NCI-H2107 (cell line): ENCODE measurements at regions not wholly inside any gene's neighbourhood (a gene's known extent, or its start where the extent isn't known, plus 50 kb on each side); places are given as distances from the start of the nearest gene placed in this dataset.

Experiments used
- DNase-seq: peaks from one replicate; lab custom pipeline; 2025; lab: John Stamatoyannopoulos, UW

DNA sequence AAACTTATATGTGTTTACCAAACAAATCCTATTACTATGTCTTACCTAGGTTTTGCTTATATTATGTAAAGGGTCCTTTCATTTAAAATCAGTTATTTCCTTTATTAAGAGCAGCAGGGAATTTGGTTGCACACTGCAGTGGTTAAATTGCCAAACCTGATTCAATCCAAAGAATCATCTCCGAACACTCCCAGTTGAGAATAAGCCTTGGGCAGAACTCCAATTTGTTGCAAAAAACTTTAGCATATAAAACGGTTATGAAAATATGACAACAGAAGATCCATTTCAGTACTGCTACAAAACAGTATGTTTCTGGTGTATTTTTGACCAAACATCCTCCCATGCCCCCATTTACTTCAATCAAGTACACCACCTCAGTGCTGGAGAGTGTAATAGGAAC, 587.0 kb upstream of the GRAMD2B start:
- no peak for DNase-seq

DNA sequence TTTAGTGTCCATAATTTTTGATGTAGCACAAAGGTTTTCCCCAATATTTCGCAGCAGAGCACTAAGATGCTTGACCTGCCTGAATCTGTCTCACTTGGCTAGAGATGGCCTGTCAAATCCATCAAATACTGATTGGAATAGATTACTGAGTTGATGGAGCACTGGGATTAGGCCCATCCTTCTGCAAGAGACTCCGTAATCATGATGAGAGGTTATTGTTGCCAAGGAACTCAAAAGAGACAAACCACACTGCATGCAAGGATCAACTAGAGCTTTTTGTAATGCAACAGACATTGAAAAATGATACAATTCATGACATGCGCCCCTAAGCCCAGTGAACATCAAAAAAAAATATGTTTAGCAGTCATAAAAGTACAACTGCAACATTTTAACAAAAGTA, 585.3 kb upstream of the GRAMD2B start:
- DNase-seq: no peak

DNA sequence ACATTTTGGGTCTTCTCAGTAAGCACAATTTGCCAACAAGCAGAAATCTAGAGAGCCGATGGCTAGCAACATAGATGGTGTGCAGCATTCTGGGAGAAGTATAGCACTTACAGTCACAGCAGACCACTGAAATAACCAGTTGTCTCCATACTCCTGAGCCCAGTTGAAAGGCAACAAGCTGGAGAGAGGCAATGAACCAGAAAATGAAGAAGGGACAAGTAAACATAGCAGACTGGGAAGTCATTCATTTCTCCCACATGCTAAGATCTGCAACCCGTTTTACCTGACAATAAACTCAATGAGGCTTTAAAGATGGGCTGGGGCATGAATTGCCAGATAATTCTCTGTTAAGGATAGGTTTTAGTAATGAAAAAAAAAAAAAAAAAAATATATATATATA, 575.6 kb upstream of the GRAMD2B start:
- no peak for DNase-seq

DNA sequence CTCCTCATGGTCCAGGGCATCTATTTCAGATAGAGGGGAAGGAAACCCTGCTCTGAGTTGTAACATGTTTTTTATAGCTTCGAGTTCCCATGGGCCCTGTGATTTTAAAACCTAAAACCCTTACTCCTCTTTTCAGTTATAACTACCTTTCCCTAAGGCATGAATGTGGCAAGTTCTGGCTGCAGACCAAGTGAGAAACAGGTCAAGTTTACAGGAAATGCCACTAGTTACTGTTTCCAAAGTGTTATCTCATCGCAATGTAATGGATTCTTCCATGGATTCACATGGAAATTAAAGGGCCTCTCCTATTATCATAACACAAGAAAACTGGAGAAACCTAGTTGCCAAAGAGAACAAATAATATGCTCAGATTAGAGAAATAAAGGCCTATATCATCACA, 574.5 kb upstream of the GRAMD2B start:
- no peak for DNase-seq

DNA sequence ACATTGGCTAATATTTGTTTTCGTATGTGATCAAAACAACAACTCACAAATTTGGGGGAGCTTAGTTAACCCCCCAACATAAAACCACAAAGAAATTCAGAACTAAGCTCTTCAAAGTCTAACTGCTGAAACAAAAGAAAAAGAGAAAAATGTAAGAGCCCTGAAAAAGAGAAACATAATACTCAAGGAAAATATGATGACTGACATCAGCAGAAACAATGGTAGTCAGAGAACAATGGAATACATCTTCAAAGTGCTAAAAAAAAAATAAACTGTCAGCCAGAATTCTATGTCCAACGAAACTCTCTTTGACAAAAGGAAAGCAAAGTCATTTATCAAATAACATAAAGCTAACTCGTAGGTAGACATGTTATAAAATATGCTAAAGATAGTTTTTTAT, 566.3 kb upstream of the GRAMD2B start:
- DNase-seq: no peak

DNA sequence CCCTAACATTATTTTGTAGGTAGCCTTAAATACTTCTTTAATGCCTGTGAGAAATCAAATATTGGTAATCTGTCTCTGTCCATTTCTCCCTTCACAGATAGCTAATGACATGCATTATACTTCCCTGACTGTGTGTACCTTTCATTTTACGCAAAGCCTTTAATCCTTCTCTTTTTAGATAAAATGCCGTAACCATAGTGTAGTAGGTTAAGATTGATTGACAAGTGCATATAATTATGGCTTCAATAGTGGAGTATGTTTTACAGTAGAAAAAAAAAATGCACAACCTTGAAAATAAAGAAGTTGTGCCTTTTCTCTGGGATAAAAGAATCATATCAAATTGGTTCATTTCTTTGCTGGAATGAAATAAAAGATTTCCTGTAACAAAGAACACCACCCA, 559.6 kb upstream of the GRAMD2B start:
- DNase-seq: no peak

DNA sequence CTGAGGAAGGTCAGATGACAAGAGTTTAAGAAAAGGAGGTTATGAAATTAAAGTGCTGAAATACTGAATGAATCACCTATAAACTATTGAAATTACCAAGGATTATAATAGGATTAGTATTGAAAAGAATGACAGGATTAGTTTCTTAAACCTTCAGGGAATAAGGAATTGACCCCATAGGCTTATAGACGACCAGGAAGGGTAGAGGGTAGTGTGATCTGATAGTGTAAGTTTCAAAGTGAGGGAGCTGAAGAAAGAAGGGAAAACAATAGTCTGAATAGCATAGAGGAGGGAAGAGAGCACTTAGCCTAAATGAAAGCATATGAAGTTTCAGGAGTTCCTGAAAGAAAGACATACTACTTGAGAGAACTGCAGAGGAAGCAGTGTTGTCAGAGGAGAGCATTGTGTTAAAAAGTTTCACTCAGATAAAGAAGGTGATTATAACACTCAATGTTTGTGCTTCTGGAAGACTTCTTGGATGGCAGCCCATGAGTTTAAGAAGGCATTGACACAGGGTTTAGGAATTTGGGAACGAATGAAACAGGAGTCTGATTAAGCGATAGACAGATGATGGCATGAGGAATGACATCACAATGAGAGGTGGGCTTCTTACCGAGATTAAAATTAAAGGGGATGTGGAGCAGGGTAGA, 557.9 kb upstream of the GRAMD2B start:
- no peak for DNase-seq

DNA sequence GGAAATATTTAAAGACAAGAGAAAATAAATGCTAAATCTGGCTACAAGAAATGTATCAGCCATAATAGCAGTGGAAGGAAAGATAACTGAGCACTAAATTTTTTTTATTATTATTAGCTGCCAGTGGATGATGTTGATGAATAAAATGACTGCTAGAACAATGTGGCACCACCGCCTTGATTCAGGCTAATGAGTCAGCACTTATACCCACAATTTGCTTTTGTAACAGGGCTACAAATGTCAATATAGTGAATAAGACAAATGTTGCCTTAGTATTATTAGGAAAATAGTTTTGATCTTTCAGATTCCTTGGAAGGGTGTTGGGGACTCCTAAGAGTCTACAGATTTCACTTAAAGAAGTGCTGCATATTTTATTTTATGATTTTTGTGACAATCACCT, 555.2 kb upstream of the GRAMD2B start:
- no peak for DNase-seq

DNA sequence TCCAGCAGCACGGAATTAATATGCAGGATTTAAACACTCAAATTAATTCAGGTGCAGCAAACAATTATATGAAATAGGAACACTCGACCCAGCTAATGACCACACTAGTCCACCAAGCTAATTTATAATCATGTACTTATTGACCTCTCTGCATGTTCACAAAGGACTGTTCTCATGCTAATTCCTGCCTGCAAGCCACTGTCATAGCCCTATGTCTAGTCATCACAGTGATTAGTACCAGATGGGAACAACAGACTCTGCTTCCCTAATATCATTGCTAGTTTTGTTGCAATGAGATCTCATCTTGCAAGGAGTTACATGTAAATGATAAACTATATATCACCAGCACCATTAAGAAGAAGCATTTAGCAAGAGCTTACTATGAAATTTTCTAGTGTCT, 553.0 kb upstream of the GRAMD2B start:
- DNase-seq: no peak

DNA sequence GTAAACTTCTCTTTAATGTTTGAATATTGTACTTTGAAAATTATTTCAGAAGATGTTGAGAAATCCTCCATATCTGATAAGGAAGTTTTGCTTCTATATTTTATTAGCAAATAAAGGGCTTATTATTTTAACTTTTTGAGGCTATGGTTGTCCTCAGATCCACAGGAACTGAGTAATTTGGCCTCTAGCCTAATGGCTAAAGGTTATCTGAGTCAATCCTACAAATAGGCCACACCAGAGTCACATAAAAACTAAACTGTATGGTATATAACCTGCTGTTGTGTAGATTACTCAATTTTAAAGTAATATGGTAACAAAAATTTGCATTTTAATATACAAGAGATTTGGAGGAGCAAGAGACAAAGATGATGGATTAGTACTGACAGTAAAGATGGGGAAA, 549.2 kb upstream of the GRAMD2B start:
- DNase-seq: no peak

DNA sequence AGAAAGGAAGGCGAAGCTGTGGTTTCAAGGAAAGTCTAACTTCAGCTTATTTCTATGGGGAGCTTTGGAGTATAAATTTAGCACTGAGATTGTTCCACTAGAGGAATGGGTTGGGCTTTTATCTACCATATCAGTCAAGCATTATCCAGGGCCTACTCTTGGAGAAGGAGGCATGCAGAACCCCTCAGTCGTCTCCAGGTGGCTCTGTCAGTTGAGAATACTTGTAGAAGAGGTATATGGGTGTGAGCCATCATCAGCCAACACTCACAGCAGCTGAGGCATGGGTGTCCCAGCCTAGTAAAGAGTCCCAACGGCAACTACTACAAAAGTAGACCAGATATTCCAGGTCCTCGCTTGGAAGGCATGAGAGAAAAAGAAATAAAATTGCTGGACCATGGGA, 548.5 kb upstream of the GRAMD2B start:
- no peak for DNase-seq

DNA sequence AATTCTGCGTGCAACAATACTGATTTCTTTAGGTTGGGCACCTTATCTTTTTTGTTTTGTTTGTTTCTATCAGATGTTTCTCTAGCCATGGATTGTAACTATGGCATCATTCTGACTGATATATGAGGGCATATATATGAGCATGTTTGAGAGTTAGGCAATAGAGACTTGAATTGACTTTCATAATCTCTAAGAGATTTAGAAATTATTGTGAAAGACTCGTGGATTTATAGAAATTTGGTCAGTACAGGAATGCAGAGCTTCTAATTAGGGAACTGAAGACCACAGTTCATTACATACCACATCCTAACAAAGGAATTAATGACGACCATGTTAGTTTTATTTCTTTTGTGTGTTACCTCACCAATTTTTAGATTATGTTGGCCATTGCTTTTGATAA, 546.0 kb upstream of the GRAMD2B start:
- DNase-seq: no peak

DNA sequence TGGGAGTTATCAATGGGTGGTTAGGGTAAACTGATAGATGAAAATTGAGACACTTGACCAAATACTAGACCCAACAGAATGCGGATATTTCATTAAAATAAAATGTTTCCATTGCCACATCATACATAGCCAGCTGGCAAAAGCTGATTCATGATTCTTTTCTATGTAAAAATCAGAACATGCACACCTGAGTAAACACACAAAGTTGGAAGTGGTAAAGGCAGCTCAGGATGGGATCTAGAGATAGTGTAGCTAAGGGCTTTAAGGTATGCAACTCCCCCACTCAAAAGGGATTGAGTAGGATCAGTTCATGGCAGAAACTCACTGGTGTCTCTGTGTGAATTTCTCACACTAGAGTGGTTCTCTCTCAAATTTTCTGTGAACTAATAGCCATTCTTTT, 541.1 kb upstream of the GRAMD2B start:
- DNase-seq: no peak

DNA sequence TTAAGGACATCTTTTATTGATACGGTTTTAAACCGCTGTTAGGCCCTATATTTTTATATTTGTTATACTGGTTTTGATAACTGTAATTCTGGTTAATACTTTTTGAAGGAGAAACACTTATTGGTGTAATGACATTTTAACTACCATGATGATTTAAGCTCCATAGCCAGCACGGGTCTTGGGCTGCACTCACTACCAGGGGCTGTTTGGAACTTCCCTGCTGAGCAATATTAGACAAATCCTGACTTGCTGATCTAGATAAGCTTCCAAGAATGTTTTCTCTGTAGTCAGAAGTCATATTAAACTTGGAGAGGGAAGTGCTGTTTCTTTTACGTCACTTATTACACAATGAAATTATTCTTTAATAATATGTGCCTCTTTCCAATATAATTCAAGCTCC, 540.0 kb upstream of the GRAMD2B start:
- DNase-seq: no peak

DNA sequence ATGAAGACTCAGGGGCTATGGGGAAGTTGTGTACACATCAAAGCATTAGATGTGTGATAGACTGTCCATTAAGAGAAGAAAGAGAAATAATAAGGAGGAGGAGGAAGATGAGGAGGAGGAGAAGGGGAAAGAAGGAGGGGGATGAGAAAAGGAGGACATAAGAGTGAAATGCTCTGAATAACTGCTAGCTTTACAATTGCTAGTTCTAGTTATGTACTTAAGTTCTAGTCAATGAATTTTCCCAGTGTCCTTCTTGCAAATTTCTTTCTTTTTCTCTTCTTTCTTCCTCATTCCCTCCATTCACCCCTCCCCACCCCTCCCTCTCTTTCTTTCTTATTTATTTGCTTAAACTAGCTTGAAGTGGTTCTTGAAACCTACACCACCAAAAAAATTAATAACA, 534.9 kb upstream of the GRAMD2B start:
- DNase-seq: no peak

DNA sequence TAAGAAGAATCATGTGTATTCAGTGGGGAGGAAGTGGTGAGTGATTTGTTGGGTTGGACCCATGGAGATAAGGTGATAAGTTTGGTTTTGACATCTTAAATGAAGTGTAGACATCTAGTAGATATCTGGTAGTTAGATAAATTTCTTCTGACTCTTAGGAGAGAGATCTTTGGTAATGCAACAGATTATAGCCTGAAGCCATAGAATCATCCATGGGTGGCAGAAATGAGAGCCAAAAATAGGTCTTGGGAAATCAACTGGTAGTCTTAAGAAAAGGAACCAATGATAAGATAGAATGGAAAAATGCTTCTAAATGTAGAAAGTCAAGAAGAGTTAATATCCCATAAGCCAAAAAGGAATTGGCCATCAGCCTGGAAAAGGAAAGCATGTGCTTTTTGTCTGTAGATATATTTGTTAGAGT, 532.7 kb upstream of the GRAMD2B start:
- no peak for DNase-seq

DNA sequence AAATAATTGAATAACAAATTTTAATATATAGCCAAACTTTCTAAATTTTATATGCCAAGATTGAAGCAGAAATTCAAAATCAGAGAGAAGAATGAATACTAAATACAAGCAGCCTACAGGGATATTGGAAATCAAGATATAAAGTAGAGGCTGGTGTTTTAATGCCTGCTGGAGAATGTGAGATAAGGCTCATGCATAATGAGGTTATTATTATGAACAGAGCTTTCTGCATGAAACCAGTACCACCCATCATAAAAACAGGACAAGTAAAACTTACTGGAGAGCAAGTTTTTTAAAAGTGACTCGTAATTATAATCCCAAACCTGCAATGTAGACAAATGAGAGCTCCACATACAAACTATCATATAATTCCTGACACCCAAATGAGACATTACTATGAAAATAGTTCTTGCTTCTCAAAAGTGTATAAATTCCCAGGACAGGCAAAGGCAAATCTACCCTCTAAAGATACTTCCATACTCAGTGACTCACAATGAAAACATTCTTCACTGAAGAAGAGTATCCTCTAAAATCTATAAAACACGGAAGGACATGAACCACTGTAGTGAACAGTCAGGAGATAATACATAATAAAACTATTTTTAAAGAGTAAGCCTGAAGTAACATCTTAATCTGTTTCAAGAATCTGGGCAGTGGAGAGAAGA, 532.0 kb upstream of the GRAMD2B start:
- no peak for DNase-seq

DNA sequence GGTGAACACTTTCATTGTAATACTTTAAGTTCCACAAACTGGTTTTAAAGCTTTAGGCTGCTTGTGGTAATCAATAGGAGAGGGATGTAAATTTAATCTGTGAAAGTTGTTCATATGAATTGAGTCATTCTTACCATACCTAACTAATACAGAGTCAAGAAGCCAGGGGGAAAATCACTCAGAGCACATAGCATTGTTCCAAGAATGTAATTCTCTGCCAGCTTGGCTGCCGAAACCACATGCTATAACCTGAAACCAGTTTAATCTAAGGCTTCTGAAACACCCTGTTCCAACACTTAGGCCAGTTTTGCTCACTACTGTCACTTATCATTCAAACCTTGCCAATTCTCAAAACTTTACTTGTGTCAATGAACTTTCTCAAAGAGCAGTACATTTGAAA, 528.8 kb upstream of the GRAMD2B start:
- no peak for DNase-seq

DNA sequence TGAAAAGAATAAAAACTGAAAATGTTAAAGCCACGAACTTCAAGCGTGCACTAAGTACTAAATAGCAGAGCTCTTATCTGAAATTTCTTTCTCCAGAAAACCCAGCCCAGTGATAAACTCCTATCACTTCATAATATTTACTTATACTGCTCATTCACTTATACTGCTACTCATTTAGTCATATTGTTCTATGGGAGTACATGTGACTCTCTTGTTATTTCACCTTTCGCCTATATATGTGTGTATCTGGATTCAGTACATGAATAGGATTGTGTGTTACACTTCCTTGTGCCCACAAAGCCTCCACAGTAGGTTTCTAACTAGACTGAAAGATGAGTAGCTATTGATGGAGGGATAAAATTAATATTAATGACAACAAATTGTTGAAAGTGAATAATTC, 526.8 kb upstream of the GRAMD2B start:
- no peak for DNase-seq

DNA sequence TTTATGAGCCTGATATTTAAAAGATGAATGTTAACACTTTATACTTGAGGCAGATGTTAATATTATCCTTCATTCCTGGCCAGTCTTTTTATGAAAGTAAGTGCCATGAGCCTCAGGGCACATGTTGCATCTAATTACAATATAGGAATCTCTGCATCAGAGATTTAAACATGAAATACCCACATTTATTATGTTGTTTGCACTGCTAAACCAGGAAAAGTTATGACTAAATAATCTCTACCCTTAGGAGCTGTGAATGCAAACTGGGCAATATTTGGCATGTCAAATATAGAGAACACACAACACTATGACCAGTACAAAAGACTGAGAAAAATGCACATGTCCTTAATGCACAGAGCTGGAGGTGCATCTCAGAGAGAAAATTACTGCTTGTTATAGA, 526.1 kb upstream of the GRAMD2B start:
- DNase-seq: no peak

DNA sequence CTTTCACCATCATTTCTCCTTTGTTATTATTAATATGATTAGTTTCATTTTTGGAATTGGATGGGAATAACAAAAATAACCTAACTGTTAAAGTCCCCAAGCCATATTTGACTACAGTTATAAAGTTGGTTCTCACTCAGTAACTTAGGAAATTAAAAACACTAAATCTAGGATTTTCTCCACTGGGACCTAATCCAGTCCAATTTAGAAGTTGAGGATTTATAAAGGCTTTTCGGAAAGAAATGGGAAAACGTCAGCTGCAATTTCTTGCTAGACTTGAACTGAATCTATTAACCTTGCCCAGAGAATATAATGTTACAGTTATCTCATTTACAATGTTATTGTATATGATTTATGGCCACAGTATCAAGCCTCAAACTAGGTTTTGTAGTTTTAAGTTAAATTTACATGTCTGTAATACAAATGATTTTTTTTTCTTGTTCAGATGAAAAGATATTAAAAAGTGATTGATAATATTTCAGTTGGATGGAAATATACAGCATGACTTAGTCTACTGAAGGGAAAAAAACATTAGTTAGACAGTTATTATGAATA, 524.3 kb upstream of the GRAMD2B start:
- no peak for DNase-seq

DNA sequence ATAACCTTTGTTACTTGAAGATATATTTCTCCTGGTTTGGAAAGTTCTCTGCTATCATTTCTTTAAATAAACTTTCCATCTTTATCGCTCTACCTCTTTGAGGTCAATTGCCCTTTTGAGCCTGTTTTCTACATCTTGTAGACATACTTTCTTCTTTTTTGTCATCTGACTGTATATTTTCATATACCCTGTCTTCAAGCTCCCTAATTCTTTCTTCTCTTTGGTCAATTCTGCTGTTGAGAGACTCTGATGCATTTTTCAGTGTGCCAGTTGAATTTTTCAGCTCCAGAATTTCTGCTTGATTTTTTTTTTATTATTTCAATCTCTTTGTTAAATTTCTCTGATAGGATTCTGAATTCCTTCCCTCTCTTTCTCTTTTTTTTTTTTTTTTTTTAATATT, 511.2 kb upstream of the GRAMD2B start:
- DNase-seq: no peak

DNA sequence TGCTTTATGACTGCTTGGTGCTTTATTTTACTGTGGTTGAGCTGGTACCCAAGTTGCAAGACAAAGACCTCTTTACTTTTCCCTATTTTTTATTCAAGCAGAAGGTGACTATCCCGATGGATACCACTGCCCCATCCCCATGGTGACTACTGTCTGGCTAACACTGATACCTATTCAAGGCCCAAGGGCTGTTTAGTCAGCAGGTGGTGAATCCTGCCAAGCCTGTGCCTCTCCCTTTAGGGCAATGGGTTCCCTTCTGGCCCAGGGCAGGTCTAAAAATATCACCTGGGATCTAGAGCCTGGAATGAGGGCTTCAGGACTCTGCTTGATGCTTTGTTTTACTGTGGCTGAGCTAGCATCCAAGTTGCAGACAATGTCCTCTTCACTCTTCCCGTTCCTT, 510.0 kb upstream of the GRAMD2B start:
- DNase-seq: no peak

DNA sequence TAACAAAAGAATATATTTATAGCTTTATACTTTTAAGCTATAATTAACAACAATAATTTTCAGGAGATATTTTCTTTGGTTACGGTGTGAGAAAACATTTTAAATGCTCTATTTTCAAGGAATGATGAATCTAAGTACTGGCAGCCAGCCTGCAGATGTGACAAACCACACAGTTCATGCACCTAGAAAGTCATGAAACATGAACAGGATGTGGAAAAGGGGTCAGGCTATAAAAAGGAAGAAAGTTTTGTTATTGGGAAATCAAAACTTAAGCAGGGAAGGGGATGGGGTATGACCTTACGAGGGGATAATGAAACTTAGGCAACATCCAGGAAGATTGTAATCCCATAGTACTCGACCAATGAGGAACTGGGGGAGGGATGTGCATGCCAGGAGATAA, 508.7 kb upstream of the GRAMD2B start:
- no peak for DNase-seq
